GM10847 (cell line): ENCODE measurements at regions not wholly inside any gene's neighbourhood (a gene's known extent, or its start where the extent isn't known, plus 50 kb on each side); places are given as distances from the start of the nearest gene placed in this dataset.

Source experiments
- POLR2A ChIP-seq: IDR thresholded peaks from 2 replicates; pipeline ENCODE4 v1.6.1; 2011; ENCODE audit not compliant: insufficient read length; ENCODE audit errors: extremely low read depth

DNA sequence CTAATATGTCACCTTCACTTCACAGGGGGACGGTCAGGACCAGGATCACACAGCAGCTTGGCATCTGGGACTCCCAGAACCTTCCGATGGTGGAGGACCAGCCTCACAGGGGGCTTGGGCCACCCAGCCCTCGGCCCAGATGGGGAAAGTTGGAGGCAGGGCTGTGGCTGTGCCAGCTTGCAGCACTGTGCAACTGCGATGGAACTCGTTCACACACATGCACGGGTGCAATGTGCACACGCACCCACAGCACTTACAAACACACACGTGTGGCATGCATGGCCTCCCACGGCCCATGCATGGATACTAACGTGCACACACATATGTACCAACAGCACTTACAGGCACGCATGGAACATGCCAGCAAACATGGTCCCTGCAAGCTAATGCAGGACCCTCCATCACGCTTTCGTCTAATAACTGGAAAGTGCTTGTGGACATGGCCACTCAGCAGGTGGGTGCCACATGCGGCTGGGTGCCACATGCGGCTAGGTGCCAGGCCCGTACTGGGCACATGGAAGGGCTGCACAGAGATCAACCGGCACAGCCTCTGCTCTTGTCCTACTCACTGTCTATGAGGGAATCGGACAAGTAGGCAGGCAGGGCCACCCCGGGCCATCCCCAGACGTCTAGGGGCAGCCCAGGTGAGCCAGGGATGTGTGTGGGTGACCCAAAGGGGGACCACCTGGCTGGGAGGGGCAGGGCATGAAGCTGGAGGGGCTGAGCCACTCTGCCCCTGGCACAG is 63.2 kb downstream of the ADRA2C start:
- TF ChIP-seq POLR2A = no peak

DNA sequence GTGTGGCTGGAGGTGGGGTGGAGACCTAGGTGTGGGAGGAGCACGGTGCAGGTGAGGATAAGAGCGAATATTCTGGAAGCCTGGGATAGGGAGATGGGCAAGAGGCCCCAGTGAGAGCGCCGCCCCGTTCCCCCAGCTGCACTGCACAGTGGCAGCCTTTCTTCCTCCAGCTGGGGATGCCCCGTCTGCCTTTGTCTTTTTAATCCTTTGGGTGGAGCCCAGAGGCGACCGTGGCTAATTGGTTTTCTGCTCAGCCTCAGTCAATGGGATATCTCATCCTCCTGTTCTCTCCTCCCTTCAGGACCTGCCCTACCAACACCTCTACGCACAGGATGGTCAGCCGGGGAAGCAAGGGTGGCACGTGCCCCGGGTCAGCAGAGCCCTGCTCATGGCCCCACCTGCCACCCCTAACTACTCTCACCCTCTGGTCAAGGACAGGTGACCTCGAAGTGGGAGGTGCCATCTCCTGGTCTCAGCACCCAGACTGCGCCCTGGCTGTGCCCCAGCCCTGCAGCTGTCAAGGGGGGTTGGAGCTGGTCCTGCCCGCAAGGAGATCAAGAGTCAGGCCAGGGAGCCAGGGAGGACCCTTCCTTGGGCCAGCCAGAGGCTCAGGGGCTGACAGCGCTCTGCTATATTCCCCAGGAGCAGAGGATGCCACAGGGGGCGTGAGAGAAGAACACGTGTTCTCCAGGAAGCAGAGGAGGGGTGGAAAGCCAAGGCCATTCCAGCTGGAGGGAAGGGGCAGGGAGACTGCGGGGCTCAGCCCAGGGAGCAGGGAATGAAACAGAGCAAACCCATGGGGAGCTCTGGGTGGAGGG is 64.0 kb downstream of the ADRA2C start:
- no peak for TF ChIP-seq POLR2A

DNA sequence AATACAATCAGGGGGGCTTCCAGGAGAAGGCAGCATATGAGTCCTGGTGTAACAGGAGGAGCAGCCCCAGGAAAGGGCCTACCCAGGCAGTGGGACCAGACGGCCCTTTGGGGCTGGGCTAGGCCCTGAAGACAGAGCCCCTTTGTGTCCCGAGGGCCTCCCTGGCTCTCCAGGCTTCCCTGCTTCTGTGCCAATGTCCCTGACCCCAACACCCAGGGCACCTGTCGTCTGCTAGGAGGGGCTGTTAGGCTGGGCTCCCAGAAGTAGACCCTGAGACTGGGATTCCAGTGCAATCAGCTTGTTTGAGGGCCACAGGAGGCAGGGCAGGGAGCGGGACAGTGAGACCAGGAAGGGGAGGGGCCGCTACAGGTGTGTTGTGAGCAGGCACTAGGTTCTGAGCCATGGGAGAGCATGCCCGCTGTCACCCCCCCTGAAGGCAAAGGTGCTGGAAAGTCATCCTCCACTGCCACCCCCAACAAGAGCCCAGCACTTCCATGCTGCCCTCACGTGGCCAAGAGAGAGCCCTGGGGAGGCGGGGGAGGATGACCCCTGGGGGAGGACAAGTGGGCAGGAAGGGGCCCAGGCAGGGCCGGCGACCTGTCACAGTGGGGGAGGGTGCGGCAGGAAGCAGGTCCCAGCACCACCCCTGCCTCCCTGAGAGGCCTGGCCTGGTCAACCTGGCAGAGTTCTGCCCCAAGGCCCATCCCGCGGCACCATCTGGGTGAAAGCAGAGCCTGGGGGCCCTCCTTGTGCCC is 64.8 kb downstream of the ADRA2C start:
- no peak for TF ChIP-seq POLR2A

DNA sequence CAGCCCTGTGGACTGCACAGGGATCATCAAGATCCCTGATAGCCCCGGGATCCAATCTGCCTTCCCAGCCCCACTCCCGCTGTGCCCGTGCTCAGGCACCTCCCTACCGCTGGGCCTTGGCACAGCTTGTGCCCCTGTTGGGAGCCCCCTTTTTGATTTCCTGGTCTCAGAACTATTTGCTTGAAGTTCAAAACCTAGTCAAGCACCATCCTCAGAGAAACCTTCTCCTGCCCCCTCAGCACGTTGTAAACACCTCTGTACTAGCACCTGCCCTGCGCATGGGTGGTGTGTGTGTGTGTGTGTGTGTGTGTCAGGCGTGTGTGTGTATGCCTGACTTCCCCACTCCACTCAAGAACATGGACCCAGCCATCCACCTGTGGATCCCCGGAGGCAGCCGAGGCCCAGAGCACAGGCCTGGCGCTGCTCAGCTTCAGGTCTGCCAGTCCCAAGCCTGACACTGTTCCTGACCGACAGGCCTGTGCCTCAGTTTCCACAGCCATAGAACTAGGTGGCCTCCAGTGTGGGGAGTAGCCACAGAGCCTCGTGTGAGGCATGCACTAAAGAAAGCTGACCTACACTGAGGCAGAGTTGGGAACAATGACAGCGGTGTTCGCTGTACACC is 65.5 kb downstream of the ADRA2C start:
- TF ChIP-seq POLR2A = no peak

DNA sequence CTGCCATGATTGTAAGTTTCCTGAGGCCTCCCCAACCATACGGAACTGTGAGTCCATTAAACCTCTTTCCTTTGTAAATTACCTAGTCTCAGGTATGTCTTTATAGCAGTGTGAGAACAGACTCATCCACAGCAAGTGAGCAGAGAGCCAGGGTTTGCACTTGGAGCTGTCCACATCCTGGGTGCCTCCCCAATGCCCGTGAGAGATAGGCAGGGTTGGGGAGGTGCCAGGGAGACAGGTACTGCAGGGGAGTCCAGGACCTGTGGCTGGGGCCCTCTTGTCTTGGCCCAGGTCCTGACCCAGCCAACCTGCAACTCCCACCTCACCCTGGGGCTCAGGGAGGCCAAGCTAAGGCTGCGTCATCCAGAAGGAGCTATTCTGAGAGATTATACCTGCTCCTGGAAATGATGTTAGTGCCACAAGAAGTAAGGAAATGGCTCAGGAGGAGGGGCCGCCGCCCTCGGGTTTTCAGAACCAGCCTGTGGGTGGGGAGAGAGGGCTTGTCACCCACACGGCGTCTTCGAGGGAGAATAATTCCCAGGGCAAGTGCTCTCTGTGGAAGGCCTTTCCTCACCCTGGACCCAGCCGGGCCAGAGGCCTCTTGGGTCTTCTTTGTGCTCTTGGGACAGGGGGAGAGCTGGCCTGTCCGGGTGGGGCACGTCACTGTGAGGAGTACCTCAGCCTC is 66.5 kb downstream of the ADRA2C start:
- no peak for TF ChIP-seq POLR2A

DNA sequence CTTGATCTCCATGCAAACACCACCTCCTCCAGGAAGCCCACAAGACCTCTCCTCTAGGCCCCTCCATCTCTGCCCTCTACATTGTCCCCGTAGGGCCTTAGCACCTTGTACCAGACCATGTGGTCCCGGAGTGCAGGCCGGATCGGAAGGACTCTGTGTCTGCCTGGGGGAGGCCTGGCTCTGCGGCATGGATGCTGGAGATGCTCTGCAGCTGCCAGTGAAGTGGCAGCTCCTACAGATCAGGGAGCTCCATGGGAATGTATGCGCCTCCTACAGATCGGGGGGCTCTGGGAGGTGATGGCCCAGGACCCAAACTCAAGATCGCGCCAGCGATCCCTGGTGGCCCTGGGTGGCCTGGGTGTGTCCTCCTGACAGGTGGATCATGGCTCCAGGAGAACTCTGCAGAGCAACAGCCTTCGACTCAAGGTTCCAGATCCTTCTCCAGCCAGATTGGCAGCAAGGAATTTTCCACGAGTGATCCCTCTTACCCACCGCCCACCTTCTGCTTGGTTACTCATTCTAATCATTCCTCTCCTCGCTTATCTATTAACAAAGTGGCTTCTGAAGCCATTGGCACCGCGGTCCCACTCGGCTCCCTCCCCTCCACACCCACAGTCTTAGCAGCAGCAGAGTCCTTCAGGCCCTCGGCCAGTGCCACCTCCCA is 67.3 kb downstream of the ADRA2C start:
- TF ChIP-seq POLR2A = no peak

DNA sequence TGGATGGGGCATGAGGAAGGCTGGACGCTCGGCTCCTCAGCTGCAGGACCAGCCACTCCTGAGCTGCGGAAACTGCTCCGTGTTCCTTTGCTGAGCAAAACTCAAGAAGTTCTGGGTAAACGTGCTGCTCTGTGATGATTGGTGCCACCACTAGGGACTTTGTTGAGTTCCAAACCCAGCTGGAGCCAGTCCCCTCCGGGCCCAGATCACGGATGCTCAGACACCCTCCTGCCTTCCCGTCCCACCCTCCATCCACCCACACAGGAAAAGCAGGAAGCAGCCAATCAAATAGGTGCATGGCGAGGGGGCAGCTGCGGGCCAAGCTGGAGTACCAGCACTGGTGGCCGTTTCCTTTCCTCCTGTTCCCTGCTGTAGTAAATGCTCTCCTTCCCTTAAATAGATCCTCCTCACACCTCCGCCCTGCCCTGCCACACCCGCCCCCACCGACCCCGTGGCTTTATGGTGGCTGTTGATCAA is 68.0 kb downstream of the ADRA2C start:
- no peak for TF ChIP-seq POLR2A

DNA sequence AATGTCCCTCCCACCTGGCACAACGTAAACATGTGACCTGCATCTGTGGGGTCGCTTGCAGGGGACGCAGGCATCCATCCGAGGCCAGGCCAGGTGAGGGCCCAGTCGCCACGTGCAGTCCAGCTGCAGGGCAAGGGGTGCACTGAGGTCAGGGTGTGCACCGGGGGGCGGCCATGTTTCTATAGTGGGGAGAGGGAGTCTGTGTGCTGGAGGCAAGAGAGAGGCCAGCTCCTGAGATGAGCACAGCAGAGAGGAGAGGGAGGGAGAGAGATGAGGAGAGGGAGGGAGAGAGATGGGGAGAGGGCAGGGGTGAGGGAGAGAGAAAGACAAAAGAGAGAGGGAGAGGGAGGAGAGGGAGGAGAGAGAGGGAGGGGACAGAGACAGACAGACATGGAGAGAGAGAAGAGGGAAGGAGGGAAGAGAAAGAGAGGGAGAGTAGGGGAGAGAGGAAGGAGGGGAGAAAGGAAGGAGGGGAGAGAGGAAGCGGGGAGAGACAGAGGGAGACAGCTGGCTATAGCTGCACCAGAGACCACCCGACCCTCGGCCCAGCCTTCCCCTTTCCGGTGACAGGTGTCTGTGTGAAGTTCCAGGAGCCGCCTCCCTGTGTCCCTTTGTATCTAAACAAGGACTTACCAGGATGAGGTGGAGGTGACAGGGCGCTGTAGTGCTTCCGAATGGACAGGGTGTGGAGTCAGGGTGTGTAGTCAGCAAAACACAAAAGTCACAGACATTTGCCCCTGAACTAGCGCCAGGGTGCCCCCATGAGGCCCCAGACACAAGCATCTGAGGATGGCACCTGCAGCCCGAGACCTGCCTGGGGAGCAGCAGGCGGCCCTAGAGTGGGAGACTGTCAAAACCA is 68.7 kb downstream of the ADRA2C start:
- no peak for TF ChIP-seq POLR2A

DNA sequence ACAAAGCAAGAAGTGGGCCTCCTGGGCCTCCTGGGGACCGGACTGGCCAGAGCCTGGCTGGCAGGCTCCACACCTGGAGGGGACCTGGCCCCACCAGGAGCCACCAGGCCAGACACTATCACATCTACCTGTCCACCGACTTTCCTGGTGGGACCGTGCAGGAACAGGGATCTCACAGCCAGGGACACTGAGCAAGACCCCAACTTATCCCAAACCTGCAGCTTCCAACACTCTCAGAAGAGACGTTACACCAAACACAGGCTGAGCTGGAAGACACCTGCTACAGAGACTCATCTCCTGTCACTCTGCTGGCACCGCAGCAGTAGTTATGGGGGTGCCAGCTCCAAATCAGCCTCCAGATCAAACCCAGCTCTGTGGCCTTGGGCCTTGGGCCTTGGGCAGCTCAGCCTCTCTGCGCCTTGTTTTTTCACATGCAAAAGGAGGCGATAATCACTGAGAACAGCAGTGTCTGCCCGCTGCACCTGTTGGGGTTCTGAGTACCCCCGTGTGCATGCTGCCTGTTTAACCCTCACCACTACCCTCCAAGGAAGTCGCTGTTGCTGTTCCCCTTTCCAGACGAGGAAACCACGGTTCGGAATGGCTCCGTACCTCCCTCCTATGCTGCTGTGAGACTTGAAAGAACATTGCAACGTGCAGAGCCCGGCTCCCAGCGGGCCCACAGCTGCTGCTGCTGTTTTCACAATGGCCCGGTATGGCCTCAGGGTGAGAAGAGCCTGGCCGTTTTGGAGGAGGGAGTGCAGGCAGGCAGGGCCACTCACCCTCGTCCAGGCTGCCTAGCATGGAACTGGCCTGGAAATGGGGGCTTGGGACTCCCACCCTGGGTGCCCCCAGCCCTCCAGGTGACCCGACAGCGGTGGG is 69.6 kb downstream of the ADRA2C start:
- TF ChIP-seq POLR2A = no peak

DNA sequence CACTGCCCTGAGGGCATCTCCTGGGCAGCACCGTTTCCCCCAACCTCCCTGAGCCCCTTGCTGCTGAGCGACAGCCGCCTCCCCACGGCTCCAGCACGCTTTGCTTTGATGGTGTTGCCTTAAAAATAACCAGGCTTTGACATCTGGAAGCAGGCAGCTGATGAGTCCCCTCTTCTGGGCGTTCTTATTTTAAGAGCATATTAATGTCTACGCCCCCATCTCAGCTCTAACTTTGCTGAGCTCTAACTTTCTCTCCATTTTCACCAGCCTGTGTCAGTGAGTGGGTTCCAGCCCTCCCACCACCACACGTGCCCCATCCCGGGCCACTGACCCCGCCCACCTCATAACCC is 70.2 kb downstream of the ADRA2C start:
- TF ChIP-seq POLR2A = no peak

DNA sequence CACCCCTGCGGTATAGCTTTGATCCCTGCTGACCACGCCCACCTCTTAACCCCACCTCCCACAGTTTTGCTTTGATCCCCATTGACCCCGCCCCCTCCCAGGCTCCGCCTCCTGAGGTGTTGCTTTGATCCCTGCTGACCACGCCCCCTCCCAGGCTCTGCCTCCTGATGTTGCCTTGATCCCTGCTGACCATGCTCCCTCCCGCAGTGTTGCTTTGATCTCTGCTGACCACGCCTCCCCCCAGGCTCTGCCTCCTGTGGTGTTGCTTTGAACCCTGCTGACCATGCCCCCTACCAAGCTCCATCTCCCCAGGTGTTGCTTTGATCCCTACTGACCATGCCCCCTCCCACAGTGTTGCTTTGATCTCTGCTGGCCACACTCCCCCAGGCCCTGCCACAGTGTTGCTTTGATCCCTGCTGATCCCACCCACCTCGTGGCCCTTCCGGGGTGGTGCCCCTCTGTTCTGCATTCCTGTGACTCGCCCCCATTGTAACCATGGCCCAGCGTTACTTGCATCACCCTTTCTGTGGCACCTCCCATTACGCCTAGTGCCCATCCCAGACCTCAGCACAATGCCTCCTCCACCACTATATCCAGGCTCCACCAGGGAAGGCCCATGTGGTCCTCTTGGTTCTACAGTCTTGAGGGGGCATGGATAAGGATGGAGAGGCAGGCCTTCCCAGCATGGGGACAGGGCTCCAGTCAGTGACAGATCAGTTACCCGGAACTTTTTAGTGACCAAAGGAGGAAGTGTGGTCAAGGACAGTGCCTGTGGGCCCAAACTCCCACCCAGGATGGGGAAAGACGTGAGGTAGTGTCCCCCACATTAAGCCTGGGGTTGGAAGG is 70.8 kb downstream of the ADRA2C start:
- no peak for TF ChIP-seq POLR2A
